ENCODE measurements at regions not wholly inside any gene's neighbourhood (a gene's known extent, or its start where the extent isn't known, plus 50 kb on each side); places are given as distances from the start of the nearest gene placed in this dataset.

- DNase-seq (ENCODE audit: low spot score), result no peak
Measured at GRCh38 chr20:55783381-55783780, 221.9 kb downstream of the CBLN4 start.

DNA sequence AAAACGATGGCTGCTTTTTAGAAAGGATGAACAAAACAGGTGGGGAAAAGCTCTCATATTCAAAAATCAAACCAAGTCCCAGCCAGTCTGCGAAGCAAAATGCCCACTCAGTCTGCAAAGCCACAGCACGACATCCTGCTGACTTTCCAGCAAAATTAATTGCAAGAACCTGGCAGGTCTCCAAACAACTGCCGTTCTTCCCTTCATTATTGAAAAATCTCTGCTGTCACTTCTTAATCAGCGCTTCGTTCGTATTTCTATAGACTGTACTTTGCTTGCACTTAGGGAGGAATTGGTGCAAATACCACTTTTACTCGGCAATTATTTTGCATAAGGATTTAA is 222.4 kb downstream of the CBLN4 start:
- no peak for DNase-seq (ENCODE audit: low spot score)

DNA sequence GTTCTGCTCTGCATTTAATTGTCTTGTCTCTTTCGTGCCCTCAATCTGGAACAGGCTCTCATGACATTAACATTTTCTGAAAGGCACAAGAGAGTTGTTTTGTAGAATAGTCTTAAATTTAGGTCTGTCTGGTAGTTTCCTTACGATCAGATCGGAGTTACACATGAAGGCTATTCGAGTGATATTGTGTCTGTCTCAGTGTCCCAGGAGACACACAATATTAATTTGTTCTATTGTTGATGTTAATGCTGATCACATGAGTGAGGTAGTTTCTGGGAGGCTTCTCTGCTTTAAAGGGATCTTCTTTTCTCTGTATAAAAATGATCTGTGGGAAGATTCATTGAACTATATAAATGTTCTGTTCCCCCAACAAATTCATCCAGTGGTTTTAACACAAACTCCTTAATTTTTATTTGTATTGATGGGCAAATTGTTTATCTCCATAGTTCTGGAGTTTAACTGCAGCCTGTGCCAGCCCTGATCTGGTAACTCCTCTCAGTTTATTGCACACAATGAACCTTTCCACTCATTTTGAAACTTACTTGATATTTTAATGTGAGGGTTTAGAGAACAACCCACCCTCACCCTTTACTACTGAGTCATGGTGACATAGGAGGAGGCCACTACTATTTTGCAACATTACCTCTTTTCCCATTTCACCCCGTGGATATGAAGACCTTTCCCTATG is 223.0 kb downstream of the CBLN4 start:
- no peak for DNase-seq (ENCODE audit: low spot score)

GRCh38 chr20:55778796-55779195 is 226.5 kb downstream of the CBLN4 start:
- no peak for DNase-seq (ENCODE audit: low spot score)

GRCh38 chr20:55777641-55778040 is 227.7 kb downstream of the CBLN4 start:
- no peak for DNase-seq (ENCODE audit: low spot score)

GRCh38 chr20:55776176-55776575 is 229.1 kb downstream of the CBLN4 start:
- DNase-seq (ENCODE audit: low spot score), result no peak

- no peak for DNase-seq (ENCODE audit: low spot score)
Measured at GRCh38 chr20:55774628-55775027, 230.7 kb downstream of the CBLN4 start.

DNA sequence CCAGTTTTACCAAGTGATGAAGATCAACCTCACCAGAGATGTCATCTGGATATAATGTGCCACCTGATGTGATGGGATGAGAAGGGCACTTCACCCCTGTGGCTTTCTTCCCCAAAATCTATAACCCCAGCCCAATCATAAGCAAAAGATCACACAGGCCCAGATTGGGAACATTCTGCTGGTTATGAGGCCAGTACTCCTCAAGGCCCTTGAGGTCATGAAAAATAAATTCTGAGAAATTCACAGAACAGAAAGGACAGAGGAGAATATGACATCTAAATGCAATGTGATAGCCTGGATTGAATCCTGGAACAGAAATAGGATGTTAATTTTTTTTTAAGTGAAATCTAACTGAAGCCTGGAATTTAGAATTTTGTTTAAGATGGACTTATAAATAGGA is 243.5 kb downstream of the CBLN4 start:
- no peak for DNase-seq (ENCODE audit: low spot score)

DNA sequence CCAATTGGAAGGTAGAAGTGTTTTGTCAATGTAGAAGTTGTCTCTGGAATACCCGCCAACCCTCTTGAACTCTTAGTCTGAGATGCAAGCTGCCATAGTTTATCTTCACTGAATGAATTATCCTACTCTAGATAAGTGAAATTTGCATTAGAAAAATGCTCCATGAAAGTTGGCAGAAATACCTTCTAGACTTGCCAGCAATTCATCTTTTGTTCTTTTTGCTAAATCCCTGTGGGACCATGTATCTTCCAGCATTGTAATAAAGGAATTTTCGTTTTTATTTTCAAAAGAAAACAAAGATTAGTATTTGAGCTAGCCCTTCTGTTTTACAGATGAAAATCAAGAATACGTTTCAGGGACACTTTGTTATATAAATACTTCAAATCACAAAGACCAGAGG is 244.2 kb downstream of the CBLN4 start:
- no peak for DNase-seq (ENCODE audit: low spot score)

DNA sequence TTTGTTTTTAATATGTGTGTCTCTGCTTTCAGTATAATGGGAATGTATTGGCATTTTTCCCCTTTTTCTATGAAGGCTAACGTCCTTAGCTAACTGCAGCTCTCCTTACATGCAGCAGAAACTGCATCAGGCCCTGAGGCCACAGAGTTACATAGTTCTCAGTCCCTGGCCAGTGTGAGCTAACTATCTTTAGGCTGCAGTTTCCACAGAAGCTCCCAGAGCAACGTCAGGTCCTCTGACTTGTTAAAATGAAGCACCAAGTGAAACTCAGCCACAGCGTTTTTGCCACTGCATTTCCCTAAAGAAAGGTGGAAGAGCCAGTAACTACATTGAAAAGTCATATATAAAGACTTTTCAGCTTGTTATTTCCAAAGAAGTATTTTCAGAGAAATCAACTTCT is 244.7 kb downstream of the CBLN4 start:
- DNase-seq (ENCODE audit: low spot score), result no peak

GRCh38 chr20:55755861-55756260 is 249.5 kb downstream of the CBLN4 start:
- DNase-seq (ENCODE audit: low spot score), result no peak

GRCh38 chr20:55755411-55755810 is 249.9 kb downstream of the CBLN4 start:
- DNase-seq (ENCODE audit: low spot score), result no peak

DNA sequence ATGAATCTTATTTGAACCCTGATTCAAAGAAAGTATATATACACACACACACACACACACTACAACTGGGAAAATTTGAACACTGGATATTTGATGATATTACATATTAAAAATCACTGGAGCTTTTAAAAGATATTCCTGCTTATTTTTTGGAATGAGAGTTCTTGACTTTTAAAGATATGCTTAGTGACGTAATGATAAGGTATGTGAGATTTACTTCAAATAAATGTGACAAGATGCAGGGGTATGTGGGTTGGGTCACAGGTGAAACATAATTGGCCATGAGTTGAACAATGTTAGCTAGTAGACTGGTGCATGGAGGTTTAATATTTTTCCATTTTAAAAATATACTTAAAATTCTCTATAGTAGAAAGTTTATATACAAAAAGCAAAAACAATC is 258.6 kb downstream of the CBLN4 start:
- no peak for DNase-seq (ENCODE audit: low spot score)

DNA sequence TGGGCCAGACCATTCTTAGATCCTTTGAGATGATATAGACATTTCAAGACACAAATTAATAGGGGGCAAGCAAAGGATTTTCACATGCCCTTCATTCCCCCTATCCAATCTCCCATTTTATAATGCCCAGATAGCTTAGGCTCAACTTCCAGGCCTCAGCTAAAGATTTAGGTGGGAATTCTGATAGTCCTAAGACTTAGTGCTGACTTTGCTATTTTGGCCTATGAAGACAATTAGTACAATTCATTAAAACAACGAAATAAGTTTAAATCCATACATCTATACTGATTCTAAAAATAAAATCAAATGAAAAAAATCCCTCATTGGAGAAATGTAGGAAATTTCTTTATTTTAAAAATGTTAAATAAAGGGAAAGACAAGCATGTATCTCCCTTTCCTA is 259.5 kb downstream of the CBLN4 start:
- DNase-seq (ENCODE audit: low spot score), result no peak

DNA sequence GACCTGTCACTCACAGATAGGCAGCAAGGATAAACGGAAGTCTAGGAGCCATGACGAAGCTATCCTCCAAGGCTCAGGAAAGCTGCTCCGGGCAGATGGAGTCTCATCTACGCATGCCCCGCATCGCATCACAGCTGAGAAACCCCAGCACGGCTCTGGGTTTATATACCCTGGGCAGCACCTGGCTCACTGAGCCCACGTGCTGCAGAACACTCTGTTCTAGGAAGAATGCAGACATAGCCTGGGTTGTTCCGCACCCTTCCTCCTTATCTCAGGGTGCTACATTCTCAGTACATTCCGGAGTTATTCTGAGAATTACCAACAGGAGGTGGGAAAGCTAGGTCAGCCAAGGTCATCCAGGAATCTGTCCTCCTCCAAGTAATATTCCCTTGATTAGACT is 260.4 kb downstream of the CBLN4 start:
- no peak for DNase-seq (ENCODE audit: low spot score)

DNA sequence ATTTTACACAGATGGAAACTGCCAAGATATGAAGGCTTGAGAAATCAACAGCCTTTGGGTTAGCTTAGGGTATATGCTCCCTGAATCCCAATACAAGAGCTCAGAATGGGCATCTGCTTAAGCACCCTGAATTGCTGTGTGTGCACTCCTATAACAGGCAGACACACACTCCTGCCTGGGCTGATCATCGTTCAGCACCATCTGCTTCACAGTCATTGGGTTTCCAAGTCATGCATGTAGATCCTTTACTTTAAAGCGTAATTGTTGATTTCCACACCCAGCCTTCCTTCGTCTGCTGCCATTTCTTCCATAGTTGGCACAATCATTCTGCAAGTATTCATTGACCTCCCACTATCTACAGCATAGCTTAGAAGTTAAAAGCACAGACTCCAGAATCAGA is 263.5 kb downstream of the CBLN4 start:
- DNase-seq (ENCODE audit: low spot score), result no peak

GRCh38 chr20:55740076-55740475 is 265.2 kb downstream of the CBLN4 start:
- no peak for DNase-seq (ENCODE audit: low spot score)

- no peak for DNase-seq (ENCODE audit: low spot score)
Measured at GRCh38 chr20:55730321-55730720, 275.0 kb downstream of the CBLN4 start.

- no peak for DNase-seq (ENCODE audit: low spot score)
Measured at GRCh38 chr20:55714736-55715135, 290.6 kb downstream of the CBLN4 start.

GRCh38 chr20:55714082-55714481 is 291.2 kb downstream of the CBLN4 start:
- DNase-seq (ENCODE audit: low spot score), result no peak

DNA sequence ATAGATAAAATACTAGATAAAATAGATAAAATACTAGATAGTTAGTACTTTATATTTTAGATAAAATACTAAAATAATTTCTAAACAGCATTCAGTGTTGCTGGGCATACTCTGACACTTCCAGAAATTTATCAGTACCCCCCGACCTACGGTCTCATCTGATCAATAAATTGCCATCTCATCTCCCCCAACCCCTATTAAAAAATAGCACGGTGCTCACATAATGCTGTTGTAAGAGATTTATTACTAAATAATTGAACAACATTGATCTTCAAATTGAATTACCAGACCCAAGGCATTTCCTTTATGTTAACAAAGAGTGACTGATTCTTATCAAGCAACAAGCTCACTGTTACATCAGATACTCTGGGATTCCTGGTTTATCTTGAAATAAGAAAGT is 300.9 kb downstream of the CBLN4 start:
- no peak for DNase-seq (ENCODE audit: low spot score)

DNA sequence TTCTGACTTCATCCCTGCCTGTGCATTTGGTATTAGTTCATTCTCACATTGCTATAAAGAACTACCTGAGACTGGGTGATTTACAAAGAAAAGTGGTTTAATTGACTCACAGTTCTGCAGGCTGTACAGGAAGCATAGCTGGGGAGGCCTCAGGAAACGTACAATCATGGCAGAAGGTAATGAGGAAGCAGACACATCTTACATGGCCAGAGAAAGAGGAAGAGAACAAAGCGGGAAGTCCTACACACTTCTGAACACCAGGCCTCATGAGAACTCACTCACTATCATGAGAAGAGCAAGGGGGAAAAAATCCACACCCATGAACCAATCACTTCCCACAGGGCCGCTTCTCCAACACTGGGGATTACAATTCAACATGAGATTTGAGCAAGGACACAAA is 303.9 kb downstream of the CBLN4 start:
- DNase-seq (ENCODE audit: low spot score), result no peak

GRCh38 chr20:55696520-55696919 is 308.8 kb downstream of the CBLN4 start:
- DNase-seq (ENCODE audit: low spot score), result no peak

DNA sequence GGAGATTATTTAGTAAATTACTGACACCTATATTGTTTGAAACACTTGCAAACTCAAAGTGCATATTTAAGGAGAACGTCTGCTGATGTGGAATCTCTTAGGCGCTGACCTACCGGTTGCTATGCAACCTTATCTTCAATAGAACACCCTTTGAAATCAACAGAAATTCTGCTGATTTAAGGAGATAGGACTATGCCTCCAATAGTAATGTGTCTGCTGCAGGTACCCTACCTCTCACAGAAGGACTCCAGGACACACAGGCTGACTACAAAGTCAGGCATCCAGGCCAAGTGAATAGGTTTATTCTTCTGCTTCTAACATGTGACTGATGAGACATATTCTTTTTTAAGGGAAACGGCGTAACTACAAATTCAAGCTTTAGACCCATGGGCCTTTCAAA is 311.7 kb downstream of the CBLN4 start:
- no peak for DNase-seq (ENCODE audit: low spot score)

- no peak for DNase-seq (ENCODE audit: low spot score)
Measured at GRCh38 chr20:55685841-55686240, 319.5 kb downstream of the CBLN4 start.
